CD8-positive, alpha-beta memory T cell (primary cell): ENCODE measurements at regions not wholly inside any gene's neighbourhood (a gene's known extent, or its start where the extent isn't known, plus 50 kb on each side); places are given as distances from the start of the nearest gene placed in this dataset.

ENCODE experiments used
- CTCF ChIA-PET: fragments of 350-600 bp; sonication (Branson Sonifier 250); formaldehyde crosslinking; loops from one replicate; lab custom pipeline; 2021; ENCODE audit warnings: antibody characterized with exemption; lab: Charles Lee
- POLR2A ChIA-PET: fragments of 350-600 bp; sonication (Branson Sonifier 250); formaldehyde crosslinking; loops from one replicate; lab custom pipeline; 2021; ENCODE audit warnings: antibody characterized with exemption; lab: Charles Lee
- DNase-seq, 5 donors: peaks; one replicate each; pipeline versions ENCODE4 v3.0.0 to v3.0.0-alpha.2; 2020 to 2022; ENCODE audit warnings: mixed read lengths in 1 of 5
- H3K27ac ChIP-seq: one replicate; pipeline ENCODE4 v1.7.0; 2013; ENCODE audit warnings: low read depth, mild to moderate bottlenecking, low read length, moderate library complexity
- H3K27me3 ChIP-seq: 2 replicates; pipeline ENCODE4 v1.7.0; 2013; ENCODE audit warnings: low read length, mild to moderate bottlenecking; ENCODE audit not compliant: insufficient read depth, poor library complexity, severe bottlenecking
- H3K36me3 ChIP-seq: 2 replicates; pipeline ENCODE4 v1.7.0; 2013; ENCODE audit warnings: mild to moderate bottlenecking, low read length, moderate library complexity; ENCODE audit not compliant: insufficient read depth
- H3K4me1 ChIP-seq: 2 replicates; pipeline ENCODE4 v1.7.0; 2013; ENCODE audit warnings: mild to moderate bottlenecking, low read length, moderate library complexity; ENCODE audit not compliant: insufficient read depth
- H3K4me3 ChIP-seq: 2 replicates; pipeline ENCODE4 v1.7.0; 2013; ENCODE audit warnings: mild to moderate bottlenecking, low read length
- H3K9me3 ChIP-seq: 2 replicates; pipeline ENCODE4 v1.7.0; 2013; ENCODE audit warnings: mild to moderate bottlenecking, low read length
- H3K27ac Mint-ChIP-seq, 8 donors: one replicate each; pipeline ENCODE4 v1.8.0; 2020 to 2021; ENCODE audit warnings: mixed read lengths in 8 of 8, mild to moderate bottlenecking in 6 of 8, inconsistent platforms in 3 of 8, moderate library complexity in 3 of 8
- H3K27me3 Mint-ChIP-seq, 2 donors: one replicate each; pipeline ENCODE4 v1.8.0; 2020 to 2021; ENCODE audit warnings: mixed read lengths in 2 of 2, mild to moderate bottlenecking in 1 of 2, moderate library complexity in 1 of 2
- H3K36me3 Mint-ChIP-seq, 3 donors: one replicate each; pipeline ENCODE4 v1.8.0; 2020 to 2021; ENCODE audit warnings: mixed read lengths in 3 of 3, inconsistent platforms in 1 of 3, mild to moderate bottlenecking in 1 of 3
- H3K4me1 Mint-ChIP-seq, 3 donors: one replicate each; pipeline ENCODE4 v1.8.0; 2020 to 2021; ENCODE audit warnings: mixed read lengths in 3 of 3, inconsistent platforms in 1 of 3, mild to moderate bottlenecking in 1 of 3
- H3K4me3 Mint-ChIP-seq, 7 donors: one replicate each; pipeline ENCODE4 v1.8.0; 2020 to 2021; ENCODE audit warnings: mixed read lengths in 7 of 7, mild to moderate bottlenecking in 6 of 7, moderate library complexity in 4 of 7, inconsistent platforms in 2 of 7
- H3K9me3 Mint-ChIP-seq, 5 donors: one replicate each; pipeline ENCODE4 v1.8.0; 2020 to 2022; ENCODE audit warnings: mixed read lengths in 5 of 5, mild to moderate bottlenecking in 3 of 5, moderate library complexity in 2 of 5, inconsistent platforms in 1 of 5

DNA sequence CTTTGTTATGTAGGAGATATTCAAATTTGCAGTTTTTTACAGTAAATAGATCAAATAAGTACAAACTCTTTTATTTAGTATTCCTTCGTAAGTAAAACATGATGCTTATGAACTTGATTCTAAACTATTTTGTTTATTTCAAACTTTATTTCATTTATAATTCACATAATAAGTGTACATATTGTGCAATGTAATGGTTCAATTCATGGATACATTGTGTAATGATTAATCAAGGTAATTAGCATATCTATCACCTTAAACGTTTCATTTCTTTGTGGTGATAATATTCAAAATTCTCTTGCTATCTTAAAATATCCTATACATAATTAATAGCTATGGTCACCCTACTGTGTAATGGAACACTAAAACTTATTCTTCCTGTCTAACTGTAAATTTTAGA lies 525.9 kb upstream of the ZNF804A start:
- H3K27ac Mint-ChIP-seq: no peak overlapping the region
- POLR2A ChIA-PET: no interaction called here
- no peaks in the 10 kb centered on the region for H3K36me3 Mint-ChIP-seq
- Histone ChIP-seq H3K27ac (no peak overlapping the region), H3K9me3 (no peaks in the 10 kb centered on the region), H3K4me3 (no peak overlapping the region), H3K27me3 (no peaks in the 10 kb centered on the region), H3K4me1 (no peaks in the 10 kb centered on the region), H3K36me3 (no peaks in the 10 kb centered on the region)
- no peak overlapping the region for H3K4me3 Mint-ChIP-seq
- H3K4me1 Mint-ChIP-seq: no peaks in the 10 kb centered on the region
- DNase-seq: no peak
- CTCF ChIA-PET: no interaction called here
- no peaks in the 10 kb centered on the region for H3K27me3 Mint-ChIP-seq
- peaks cover 0 to 5% (median 5%) of the 10 kb centered on the region in 5 donors for H3K9me3 Mint-ChIP-seq

DNA sequence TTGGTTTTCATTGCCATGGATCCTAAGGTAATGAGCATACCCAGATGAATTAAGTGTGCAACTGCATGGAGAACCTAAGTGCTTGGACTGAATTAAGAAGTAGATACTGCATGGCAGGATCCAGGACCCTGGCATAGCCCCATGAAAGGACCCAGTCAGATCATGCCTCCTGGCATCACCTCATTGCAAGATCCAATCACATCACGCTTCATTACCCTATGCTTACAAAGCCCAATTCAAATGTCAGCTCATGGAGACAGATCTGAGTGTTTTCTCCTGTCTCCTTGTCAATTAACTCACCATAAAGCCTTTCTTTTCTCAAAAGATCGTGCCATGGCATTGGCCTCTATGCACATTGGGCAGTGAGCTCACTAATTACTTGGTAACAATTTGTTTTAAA lies 519.8 kb upstream of the ZNF804A start:
- no peak for DNase-seq
- H3K4me1 ChIP-seq: no peaks in the 10 kb centered on the region
- no peaks in the 10 kb centered on the region for H3K27me3 ChIP-seq
- H3K4me3 ChIP-seq: no peak overlapping the region
- Mint-ChIP-seq H3K27me3 (no peaks in the 10 kb centered on the region), H3K36me3 (no peaks in the 10 kb centered on the region), H3K27ac (no peak overlapping the region), H3K4me1 (no peaks in the 10 kb centered on the region), H3K4me3 (no peak overlapping the region), H3K9me3 (peaks cover 3 to 12% (median 5%) of the 10 kb centered on the region in 5 donors)
- H3K27ac ChIP-seq: no peak overlapping the region
- CTCF ChIA-PET: no interaction called here
- no peaks in the 10 kb centered on the region for H3K36me3 ChIP-seq
- H3K9me3 ChIP-seq: peaks cover 6% of the 10 kb centered on the region
- POLR2A ChIA-PET: no interaction called here

DNA sequence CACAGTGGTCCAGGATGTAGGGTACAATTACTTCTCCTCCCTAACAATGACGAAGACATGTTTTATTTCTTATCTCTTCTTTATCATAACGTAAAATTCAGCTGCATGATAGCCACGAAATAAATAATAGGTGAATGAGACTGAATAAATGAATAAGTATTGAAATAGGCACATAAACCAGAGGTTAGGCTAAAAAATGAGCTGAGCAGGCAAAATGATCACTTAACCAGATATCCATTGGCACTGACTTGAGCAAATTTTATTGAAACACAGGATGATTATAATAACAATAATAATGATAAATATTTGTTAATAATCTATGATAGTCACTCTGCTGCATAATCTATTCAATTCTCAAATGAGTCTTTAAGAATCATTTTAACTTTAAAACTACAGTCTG lies 506.9 kb upstream of the ZNF804A start:
- Mint-ChIP-seq H3K27me3 (no peaks in the 10 kb centered on the region), H3K36me3 (no peaks in the 10 kb centered on the region), H3K4me1 (no peaks in the 10 kb centered on the region), H3K27ac (no peak overlapping the region), H3K9me3 (peaks cover 0 to 21% (median 2%) of the 10 kb centered on the region in 5 donors), H3K4me3 (no peak overlapping the region)
- DNase-seq: no peak
- Histone ChIP-seq H3K27ac (no peak overlapping the region), H3K4me3 (no peak overlapping the region), H3K36me3 (no peaks in the 10 kb centered on the region), H3K4me1 (no peaks in the 10 kb centered on the region), H3K9me3 (no peaks in the 10 kb centered on the region), H3K27me3 (no peaks in the 10 kb centered on the region)
- ChIA-PET CTCF (no interaction called here), POLR2A (no interaction called here)

DNA sequence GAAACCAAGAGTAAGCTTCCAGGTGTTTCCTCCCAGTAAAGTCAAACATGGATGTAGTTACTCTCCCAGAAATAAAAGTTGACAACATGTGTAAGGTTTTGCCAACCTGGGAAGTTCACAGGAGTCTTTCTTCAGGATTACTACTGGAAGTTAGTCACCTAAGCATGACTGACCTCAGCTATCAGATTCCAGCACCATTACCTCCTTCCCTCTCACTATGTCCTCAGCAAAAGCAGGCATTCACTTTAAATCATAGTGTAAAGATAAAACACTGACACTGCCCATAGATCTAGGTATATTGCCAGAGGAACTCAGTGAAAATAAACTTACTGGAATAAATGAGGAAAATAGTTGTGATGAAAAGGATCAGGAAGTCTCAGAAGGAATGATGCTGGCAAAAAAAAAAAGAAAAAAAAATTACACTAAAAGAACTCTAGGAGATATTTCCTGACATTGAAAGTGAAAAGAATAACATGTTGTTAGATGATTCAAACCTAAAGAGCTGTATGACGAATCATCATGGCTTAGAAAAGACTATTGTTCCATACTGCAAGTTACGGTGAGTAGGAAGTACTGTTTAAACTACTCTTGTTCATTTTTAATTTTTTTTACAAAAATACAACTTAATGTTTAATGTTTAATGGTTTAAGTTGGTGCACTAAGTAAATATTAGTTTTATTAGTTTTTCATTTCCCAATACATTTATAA lies 484.5 kb upstream of the ZNF804A start:
- no peak for DNase-seq
- H3K9me3 ChIP-seq: no peaks in the 10 kb centered on the region
- no peaks in the 10 kb centered on the region for H3K4me1 ChIP-seq
- ChIA-PET POLR2A (no interaction called here), CTCF (no interaction called here)
- H3K36me3 ChIP-seq: no peaks in the 10 kb centered on the region
- H3K27ac ChIP-seq: no peak overlapping the region
- no peaks in the 10 kb centered on the region for H3K27me3 ChIP-seq
- peaks cover 2 to 13% (median 4%) of the 10 kb centered on the region in 5 donors for H3K9me3 Mint-ChIP-seq
- no peak overlapping the region for H3K4me3 ChIP-seq
- H3K27ac Mint-ChIP-seq: no peak overlapping the region
- no peak overlapping the region for H3K4me3 Mint-ChIP-seq
- no peaks in the 10 kb centered on the region for H3K36me3 Mint-ChIP-seq
- H3K4me1 Mint-ChIP-seq: no peaks in the 10 kb centered on the region
- H3K27me3 Mint-ChIP-seq: no peaks in the 10 kb centered on the region

DNA sequence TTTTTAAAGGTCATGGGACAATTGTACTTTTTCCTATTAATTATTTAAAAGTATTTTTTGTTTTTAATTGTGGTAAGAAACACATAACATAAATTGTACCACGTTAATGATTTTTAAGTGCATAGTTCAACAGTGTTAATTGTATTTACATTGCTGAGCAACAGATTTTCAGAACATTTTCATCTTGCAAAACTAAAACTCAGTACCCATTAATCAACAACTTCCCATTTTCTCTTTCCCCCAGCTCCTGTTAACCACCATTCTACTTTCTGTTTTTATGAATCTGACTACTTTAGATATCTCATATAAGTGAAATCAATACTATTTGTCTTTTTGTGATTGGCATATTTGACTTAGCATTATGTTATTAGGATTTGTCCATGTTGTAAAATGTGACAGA lies 483.9 kb upstream of the ZNF804A start:
- CTCF ChIA-PET: no interaction called here

DNA sequence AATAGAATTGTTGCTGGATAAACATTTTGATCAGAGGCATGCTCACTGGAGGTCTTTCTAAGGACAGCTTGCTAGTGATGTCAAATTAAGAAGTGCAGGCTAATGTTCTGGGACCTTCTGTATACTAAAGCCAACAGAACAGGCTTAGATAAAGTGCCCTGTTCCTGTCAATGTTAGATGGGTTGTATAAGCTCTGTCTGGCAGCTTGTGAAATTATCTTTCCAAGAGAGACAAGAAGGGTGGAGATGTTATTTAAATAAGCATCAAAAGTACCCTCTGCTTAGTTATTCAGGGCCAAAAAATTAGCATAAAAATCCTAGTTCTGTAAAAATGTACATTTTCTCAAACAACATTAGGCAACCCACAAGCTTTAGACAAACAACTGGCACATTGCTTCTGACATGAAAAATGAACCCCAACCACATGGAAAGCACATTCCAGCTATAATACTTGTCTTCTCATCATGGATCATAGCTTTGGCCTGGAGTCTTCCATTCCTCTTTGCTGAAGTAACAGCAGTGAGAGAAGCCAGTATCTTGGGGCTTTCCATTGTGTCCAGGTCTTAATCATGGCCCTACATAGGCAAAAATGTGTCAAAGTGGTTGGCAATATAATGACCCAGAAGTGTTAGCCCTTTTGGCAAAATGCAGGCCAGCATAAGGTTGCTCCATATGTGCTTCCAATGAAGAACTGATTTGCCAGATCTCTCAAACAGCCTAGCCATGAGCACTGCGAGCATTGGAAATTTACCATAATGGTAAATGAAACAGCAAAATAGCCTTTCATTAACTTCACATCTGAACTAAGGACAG lies 478.1 kb upstream of the ZNF804A start:
- peaks cover 0 to 7% (median 2%) of the 10 kb centered on the region in 5 donors for H3K9me3 Mint-ChIP-seq
- Histone ChIP-seq H3K36me3 (no peaks in the 10 kb centered on the region), H3K27ac (no peak overlapping the region), H3K4me1 (no peaks in the 10 kb centered on the region), H3K27me3 (no peaks in the 10 kb centered on the region), H3K9me3 (no peaks in the 10 kb centered on the region), H3K4me3 (no peak overlapping the region)
- ChIA-PET POLR2A (no interaction called here), CTCF (no interaction called here)
- no peak overlapping the region for H3K4me3 Mint-ChIP-seq
- H3K27ac Mint-ChIP-seq: no peak overlapping the region
- DNase-seq: no peak
- H3K36me3 Mint-ChIP-seq: peaks cover 0 to 1% (median 0%) of the 10 kb centered on the region in 3 donors
- H3K4me1 Mint-ChIP-seq: no peaks in the 10 kb centered on the region
- H3K27me3 Mint-ChIP-seq: peaks cover 0 to 1% of the 10 kb centered on the region in 2 donors

More for the DNA sequence above, 483.9 kb upstream of the ZNF804A start:
- POLR2A ChIA-PET: no interaction called here
- no peaks in the 10 kb centered on the region for H3K36me3 ChIP-seq
- no peaks in the 10 kb centered on the region for H3K36me3 Mint-ChIP-seq
- DNase-seq: no peak
- H3K27me3 Mint-ChIP-seq: no peaks in the 10 kb centered on the region
- no peaks in the 10 kb centered on the region for H3K9me3 ChIP-seq
- no peaks in the 10 kb centered on the region for H3K4me1 ChIP-seq
- H3K27ac ChIP-seq: no peak overlapping the region
- H3K4me3 ChIP-seq: no peak overlapping the region
- no peaks in the 10 kb centered on the region for H3K27me3 ChIP-seq
- H3K4me3 Mint-ChIP-seq: no peak overlapping the region
- peaks cover 2 to 10% (median 3%) of the 10 kb centered on the region in 5 donors for H3K9me3 Mint-ChIP-seq
- no peak overlapping the region for H3K27ac Mint-ChIP-seq
- H3K4me1 Mint-ChIP-seq: no peaks in the 10 kb centered on the region

DNA sequence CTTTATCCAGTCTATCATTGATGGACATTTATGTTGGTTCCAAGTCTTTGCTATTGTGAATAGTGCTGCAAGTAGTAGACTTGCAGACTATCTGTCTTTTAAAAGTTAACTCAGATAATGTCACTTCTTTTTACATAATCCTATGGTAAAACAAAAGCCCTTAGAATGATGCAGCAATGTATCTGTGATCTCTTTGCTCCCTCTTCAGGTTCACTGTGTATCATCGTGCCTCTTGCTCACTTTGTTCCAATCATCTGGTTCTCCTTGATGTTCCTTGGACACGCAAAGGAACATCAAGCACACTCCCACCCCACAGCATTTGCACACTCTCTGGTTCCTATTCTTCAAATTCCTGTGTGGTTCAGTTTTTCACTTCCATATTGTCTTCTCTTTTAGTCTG lies 472.5 kb upstream of the ZNF804A start:
- no peak for DNase-seq
- H3K4me1 Mint-ChIP-seq: no peaks in the 10 kb centered on the region
- peaks cover 0 to 1% of the 10 kb centered on the region in 2 donors for H3K27me3 Mint-ChIP-seq
- H3K36me3 Mint-ChIP-seq: peaks cover 0 to 3% (median 0%) of the 10 kb centered on the region in 3 donors
- Histone ChIP-seq H3K4me1 (no peaks in the 10 kb centered on the region), H3K4me3 (no peak overlapping the region), H3K9me3 (no peaks in the 10 kb centered on the region), H3K36me3 (no peaks in the 10 kb centered on the region), H3K27me3 (no peaks in the 10 kb centered on the region), H3K27ac (no peak overlapping the region)
- H3K4me3 Mint-ChIP-seq: no peak overlapping the region
- no peak overlapping the region for H3K27ac Mint-ChIP-seq
- H3K9me3 Mint-ChIP-seq: peaks cover 0 to 10% (median 5%) of the 10 kb centered on the region in 5 donors
- ChIA-PET CTCF (no interaction called here), POLR2A (no interaction called here)

DNA sequence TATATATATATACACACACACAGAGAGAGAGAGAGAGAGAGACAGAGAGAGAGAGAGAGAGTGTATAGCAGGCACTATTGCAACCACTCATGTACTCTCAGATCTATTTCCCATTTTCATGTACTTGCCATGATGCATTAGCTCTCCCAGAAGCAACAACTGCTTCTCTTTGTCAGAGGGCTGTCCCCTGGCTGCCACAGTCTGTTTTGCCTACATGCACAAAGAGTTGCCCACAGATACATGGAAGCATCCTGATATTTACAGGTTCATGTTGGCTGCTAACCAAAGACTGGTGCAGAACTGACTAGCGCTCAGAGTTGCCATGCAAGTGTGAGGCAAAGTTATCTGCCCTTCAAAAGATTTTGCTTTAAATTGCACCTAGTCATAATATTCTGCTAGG lies 469.3 kb upstream of the ZNF804A start:
- ChIA-PET POLR2A (no interaction called here), CTCF (no interaction called here)
- H3K27ac ChIP-seq: no peak overlapping the region
- H3K27me3 ChIP-seq: no peaks in the 10 kb centered on the region
- no peak overlapping the region for H3K4me3 Mint-ChIP-seq
- H3K27me3 Mint-ChIP-seq: peaks cover 0 to 1% of the 10 kb centered on the region in 2 donors
- no peaks in the 10 kb centered on the region for H3K36me3 ChIP-seq
- H3K4me1 ChIP-seq: no peaks in the 10 kb centered on the region
- H3K27ac Mint-ChIP-seq: no peak overlapping the region
- H3K4me3 ChIP-seq: no peak overlapping the region
- H3K36me3 Mint-ChIP-seq: peaks cover 0 to 3% (median 0%) of the 10 kb centered on the region in 3 donors
- H3K4me1 Mint-ChIP-seq: no peaks in the 10 kb centered on the region
- H3K9me3 Mint-ChIP-seq: peaks cover 4 to 23% (median 12%) of the 10 kb centered on the region in 5 donors
- DNase-seq: no peak
- no peaks in the 10 kb centered on the region for H3K9me3 ChIP-seq
